ENCODE measurements at regions not wholly inside any gene's neighbourhood (a gene's known extent, or its start where the extent isn't known, plus 50 kb on each side); places are given as distances from the start of the nearest gene placed in this dataset.

DNA sequence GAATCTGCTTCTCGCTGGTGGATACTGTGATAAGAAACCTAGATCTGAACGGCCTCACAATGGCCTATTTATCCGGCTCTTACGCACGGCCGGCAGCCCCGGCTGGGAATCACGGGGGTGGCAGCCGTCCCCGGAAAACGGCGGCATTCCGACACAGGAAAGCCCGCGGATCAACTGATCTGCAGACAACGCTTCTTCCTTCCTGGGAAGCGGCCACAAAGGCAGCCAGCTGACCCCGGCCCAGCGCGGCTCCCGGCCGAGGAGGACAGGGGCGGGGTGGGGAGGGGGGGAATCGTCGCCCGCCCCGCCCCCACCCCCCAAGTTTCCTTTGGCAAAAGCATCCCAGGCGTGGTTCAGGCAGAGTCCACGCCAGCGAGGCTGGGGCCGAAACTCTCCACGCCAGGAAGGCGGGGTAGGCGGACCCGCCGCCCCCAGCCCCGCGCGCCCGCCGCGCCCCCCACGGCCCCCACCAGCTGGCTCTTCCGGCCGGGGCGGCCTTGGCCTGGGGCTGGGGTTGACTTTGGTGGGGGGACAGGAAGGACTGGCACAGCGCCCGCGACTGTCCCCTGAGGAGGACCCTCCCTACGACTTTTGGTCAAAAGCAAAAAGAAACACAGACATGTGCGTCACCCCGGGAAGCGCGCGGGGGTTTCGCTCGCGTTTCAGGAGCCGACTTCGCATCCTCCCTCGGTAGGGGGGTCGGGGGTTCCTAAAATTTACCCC lies 247.7 kb upstream of the ANKRD55 start:
- Mint-ChIP-seq H3K27me3 (ENCODE audit: low read depth in 3 of 3) (peaks cover 0 to 4% (median 0%) of the 10 kb centered on the region in 3 donors), H3K9me3 (no peaks in the 10 kb centered on the region), H3K36me3 (peaks cover 0 to 3% of the 10 kb centered on the region in 2 donors), H3K27ac (peak overlapping the region; percentile 91 to 97 (median 95)), H3K4me1 (peaks cover 57% of the 10 kb centered on the region), H3K4me3 (peak overlapping the region; percentile 90 to 96)
- TF ChIP-seq, protein P1, sequence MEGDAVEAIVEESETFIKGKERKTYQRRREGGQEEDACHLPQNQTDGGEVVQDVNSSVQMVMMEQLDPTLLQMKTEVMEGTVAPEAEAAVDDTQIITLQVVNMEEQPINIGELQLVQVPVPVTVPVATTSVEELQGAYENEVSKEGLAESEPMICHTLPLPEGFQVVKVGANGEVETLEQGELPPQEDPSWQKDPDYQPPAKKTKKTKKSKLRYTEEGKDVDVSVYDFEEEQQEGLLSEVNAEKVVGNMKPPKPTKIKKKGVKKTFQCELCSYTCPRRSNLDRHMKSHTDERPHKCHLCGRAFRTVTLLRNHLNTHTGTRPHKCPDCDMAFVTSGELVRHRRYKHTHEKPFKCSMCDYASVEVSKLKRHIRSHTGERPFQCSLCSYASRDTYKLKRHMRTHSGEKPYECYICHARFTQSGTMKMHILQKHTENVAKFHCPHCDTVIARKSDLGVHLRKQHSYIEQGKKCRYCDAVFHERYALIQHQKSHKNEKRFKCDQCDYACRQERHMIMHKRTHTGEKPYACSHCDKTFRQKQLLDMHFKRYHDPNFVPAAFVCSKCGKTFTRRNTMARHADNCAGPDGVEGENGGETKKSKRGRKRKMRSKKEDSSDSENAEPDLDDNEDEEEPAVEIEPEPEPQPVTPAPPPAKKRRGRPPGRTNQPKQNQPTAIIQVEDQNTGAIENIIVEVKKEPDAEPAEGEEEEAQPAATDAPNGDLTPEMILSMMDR (IDR thresholded peaks at IDR 0.05) = no peak
- peak in 2 of 3 donors; percentile 6 to 13 for DNase-seq
- Histone ChIP-seq H3K9ac (ENCODE audit: insufficient read depth, low read length, poor library complexity, severe bottlenecking) (peak overlapping the region; percentile 76), H3K27ac (ENCODE audit: low read depth in 1 of 2, low read length in 2 of 2) (peak overlapping the region; percentile 75 to 92), H3K27me3 (ENCODE audit: control insufficient read depth in 2 of 2, insufficient read depth in 2 of 2, low read length in 2 of 2) (no peaks in the 10 kb centered on the region), H3K4me3 (replicated peaks in 1 of 3; ENCODE audit: low read depth in 2 of 3, low read length in 3 of 3) (peak overlapping the region; percentile 39 to 82 (median 65)), H3K4me2 (replicated peaks; ENCODE audit: extremely low read depth, low read length, poor library complexity, severe bottlenecking) (peak overlapping the region; percentile 90), H3K36me3 (replicated peaks in 1 of 2; ENCODE audit: control insufficient read depth in 1 of 2, insufficient read depth in 2 of 2, low read length in 2 of 2) (no peaks in the 10 kb centered on the region), H3K4me1 (ENCODE audit: control insufficient read depth in 1 of 2, insufficient read depth in 2 of 2, low read length in 2 of 2) (peaks cover 42 to 56% of the 10 kb centered on the region in 2 donors), H4K20me1 (ENCODE audit: insufficient read depth, low read length) (no peaks in the 10 kb centered on the region), H3K79me2 (ENCODE audit: insufficient read depth, low read length) (no peaks in the 10 kb centered on the region), H2AFZ (ENCODE audit: insufficient read depth, low read depth, low read length, poor library complexity, severe bottlenecking) (peak overlapping the region; percentile 89), H3K9me3 (replicated peaks in 1 of 2; ENCODE audit: control insufficient read depth in 1 of 2, insufficient read depth in 1 of 2, low read length in 2 of 2) (no peaks in the 10 kb centered on the region)
- intact Hi-C loops (cut with micrococcal nuclease) = loop anchor here in 1 of 2 donors (5.0 kb wide), 1 partner anchor 69 kb away; no protein-coding TSS in a partner anchor
- 2% methylated on average over 28 of the region's 62 CpGs for WGBS (ENCODE audit: insufficient coverage)

DNA sequence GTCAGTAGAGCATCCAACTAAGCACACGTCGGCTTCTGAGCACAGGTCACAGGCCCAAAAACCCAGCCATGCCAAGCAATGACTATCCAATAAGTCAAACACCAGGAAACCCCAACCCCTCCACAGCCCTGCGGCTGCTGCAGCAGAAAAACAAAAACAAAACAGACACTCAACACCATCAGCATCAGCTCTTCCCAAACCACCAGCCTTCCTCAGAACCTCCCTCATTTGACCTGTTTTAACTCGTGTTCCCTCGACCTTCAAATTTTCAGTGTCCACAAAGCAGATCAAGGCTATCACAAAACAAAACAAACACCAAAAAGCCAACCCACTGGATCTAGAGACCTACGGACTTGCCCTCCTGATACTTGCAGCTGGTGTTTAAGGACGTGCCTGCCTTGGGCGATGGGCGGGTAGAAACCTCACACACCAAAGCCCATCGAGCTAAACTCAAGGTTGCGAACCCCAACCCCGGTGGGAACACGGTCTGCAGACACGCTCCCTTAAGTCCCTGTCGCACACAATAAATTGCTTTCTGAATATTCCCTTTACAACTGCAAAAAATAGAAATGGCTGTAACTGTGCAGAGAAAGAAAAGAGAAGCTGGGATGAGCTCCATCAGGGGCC lies 247.1 kb upstream of the ANKRD55 start:
- Histone ChIP-seq H3K4me1 (ENCODE audit: control insufficient read depth in 1 of 2, insufficient read depth in 2 of 2, low read length in 2 of 2) (peaks cover 45 to 60% of the 10 kb centered on the region in 2 donors), H3K27ac (ENCODE audit: low read depth in 1 of 2, low read length in 2 of 2) (peak overlapping the region; percentile 75 to 92)

More for the DNA sequence above, 247.1 kb upstream of the ANKRD55 start:
- H3K27ac Mint-ChIP-seq = peak overlapping the region; percentile 46 to 95 (median 81)
- TF ChIP-seq, protein P1 (IDR thresholded peaks at IDR 0.05) = no peak
- no peaks in the 10 kb centered on the region for H3K27me3 ChIP-seq (ENCODE audit: control insufficient read depth in 2 of 2, insufficient read depth in 2 of 2, low read length in 2 of 2)
- peak overlapping the region in 2 of 3 experiments; percentile 39 to 82 for H3K4me3 ChIP-seq (replicated peaks in 1 of 3; ENCODE audit: low read depth in 2 of 3, low read length in 3 of 3)
- H3K9ac ChIP-seq (ENCODE audit: insufficient read depth, low read length, poor library complexity, severe bottlenecking) = peak overlapping the region; percentile 76
- H3K79me2 ChIP-seq (ENCODE audit: insufficient read depth, low read length) = no peaks in the 10 kb centered on the region
- no peaks in the 10 kb centered on the region for H3K9me3 Mint-ChIP-seq
- no peak for DNase-seq
- intact Hi-C loops (cut with micrococcal nuclease) = loop anchor here in 1 of 2 donors (5.0 kb wide), 1 partner anchor 68 kb away; no protein-coding TSS in a partner anchor
- no peaks in the 10 kb centered on the region for H4K20me1 ChIP-seq (ENCODE audit: insufficient read depth, low read length)
- no peaks in the 10 kb centered on the region for H3K9me3 ChIP-seq (replicated peaks in 1 of 2; ENCODE audit: control insufficient read depth in 1 of 2, insufficient read depth in 1 of 2, low read length in 2 of 2)
- H3K27me3 Mint-ChIP-seq (ENCODE audit: low read depth in 3 of 3) = peaks cover 0 to 4% (median 0%) of the 10 kb centered on the region in 3 donors
- H3K36me3 ChIP-seq (replicated peaks in 1 of 2; ENCODE audit: control insufficient read depth in 1 of 2, insufficient read depth in 2 of 2, low read length in 2 of 2) = no peaks in the 10 kb centered on the region
- 87% methylated on average over 8 of the region's 15 CpGs for WGBS (ENCODE audit: insufficient coverage)
- H3K4me3 Mint-ChIP-seq = peak overlapping the region; percentile 64 to 80
- peak overlapping the region; percentile 90 for H3K4me2 ChIP-seq (replicated peaks; ENCODE audit: extremely low read depth, low read length, poor library complexity, severe bottlenecking)
- H2AFZ ChIP-seq (ENCODE audit: insufficient read depth, low read depth, low read length, poor library complexity, severe bottlenecking) = peak overlapping the region; percentile 89
- H3K4me1 Mint-ChIP-seq = peaks cover 62% of the 10 kb centered on the region
- H3K36me3 Mint-ChIP-seq = peaks cover 0 to 3% of the 10 kb centered on the region in 2 donors
